ENCODE measurements at regions not wholly inside any gene's neighbourhood (a gene's known extent, or its start where the extent isn't known, plus 50 kb on each side); places are given as distances from the start of the nearest gene placed in this dataset.

DNA sequence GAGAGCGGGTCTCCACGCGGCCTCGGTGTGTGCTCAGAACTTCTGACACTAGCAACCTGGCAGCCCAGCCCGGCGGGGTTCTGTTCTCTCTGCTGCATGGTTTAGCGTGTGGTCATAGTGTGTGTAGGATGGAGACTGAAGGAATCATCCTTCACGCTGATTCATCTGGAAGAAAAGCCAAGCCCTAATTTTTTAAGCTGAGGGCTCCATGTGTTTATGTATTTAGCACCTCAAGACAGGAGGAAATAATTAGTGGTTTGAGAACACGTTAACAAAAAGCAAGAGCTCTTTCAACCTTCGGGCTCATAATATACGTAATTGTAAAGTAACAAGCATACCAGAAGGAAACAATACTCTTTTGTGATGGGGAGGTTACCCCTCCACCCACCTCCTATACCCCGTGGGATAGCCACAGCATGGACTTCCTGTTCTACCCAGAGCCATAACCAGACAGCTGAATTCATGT is 504.6 kb upstream of the MKI67 start:
- DNase-seq (ENCODE audit: extremely low read depth, low read depth): no peak

DNA sequence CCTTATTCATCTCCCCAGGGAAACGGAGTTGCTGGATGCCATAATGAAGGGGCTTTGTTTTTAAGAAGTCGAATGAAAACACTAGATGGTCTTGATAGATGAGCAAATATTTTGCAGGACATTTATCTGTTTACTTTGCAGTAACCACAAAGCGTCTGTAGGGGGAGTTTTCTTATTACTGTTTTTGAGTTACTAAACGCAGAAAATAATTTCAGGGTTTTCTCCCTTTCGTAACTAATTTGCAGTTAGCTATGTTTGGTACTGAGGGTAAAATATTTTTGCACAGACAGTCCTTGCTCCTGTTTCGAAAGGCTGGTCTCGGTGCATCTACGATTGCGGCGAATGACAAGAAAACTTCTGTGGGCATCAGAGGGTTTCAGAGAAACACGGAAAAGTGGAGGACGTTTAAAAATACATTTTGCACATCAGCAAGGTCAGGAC is 505.6 kb upstream of the MKI67 start:
- peak; percentile 9 for DNase-seq (ENCODE audit: extremely low read depth, low read depth)

DNA sequence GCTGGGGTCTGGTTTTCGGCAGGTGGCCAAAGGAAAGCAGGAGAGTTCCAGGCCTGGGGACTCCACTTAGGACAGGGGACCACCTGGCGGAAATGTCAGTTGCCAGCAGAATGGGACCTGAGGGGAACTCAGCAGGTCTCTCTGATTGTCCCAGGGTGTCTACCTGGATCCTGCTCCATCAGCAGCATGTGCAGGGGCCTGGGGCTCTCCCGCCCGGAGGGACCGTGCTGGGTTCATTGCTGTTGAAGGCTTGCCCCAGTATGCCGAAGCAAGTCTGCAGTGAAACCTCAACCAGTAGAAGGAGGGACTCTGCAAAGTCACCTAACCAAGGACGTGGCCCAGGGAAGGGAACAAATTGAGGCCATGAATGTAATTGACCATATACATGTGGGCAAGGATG is 506.5 kb upstream of the MKI67 start:
- DNase-seq (ENCODE audit: extremely low read depth, low read depth): no peak

DNA sequence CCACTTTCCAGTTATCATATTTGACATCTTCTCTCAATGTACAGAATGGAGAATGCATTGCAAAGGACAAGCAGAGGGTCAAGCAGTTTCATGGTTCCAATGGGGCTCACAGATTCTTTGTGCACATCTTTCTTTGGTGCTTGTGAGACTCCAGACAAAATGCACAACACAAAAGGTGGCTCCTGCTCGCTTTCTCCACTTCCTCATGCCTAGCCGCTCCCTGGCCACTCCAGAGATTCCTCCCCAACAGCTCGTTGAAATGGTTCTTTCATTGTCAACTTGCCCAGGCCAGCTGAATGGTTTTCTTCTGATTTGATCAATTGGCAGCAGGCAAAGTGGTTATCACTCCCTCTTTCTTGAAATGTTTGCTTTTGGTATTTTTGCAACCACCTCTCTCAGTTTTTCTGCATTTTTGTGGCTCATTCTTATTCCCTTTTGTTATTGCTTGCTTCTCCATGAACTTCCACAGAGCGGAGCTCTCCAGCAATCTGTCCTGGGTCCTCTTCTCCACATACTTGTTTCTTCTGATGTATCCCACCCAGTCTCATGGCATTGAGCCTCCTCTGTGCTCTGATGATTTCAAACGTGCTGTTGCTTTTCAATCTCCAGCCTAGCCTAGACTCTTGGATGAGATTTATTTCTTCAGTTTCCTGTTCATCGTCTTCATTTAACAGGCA is 507.8 kb upstream of the MKI67 start:
- DNase-seq (ENCODE audit: extremely low read depth, low read depth): no peak

DNA sequence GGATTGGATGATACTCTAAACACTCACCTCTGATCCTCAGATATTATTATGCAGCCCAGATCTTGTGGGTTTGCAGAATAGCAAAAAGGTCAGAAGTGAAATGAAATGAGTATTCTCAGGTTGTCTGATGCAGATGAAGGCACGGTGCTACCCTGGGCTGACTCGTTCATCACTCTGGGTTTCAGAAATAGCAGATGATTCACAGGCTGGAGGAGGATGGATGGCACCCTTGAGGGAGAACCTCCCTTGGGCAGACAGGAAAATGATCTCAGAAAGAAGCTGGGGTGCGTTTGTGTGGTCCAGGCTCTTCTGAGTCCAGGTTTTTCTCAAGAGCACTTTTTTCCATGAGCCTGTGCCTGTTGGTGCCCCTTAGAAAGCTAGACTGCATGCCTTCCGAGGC is 515.8 kb upstream of the MKI67 start:
- DNase-seq (ENCODE audit: extremely low read depth, low read depth): no peak

DNA sequence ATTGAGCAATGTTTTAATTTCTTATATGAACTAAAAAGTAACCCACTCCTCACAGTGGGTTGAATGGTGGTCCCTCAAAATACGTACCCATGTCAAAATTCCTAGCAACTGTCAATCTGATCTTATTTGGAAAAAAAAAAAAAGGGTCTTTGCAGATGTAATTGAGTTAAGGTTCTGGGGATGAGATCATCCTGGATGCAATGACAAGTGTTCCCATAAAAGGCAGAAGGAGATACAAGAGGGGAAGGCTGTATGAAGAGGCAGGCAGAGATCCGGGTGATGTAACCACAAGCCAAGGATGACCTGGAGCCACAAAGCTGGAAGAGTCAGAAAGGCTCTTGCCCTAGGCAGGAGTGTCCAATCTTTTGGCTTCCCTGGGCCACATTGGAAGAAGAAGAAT is 516.3 kb upstream of the MKI67 start:
- no peak for DNase-seq (ENCODE audit: extremely low read depth, low read depth)

DNA sequence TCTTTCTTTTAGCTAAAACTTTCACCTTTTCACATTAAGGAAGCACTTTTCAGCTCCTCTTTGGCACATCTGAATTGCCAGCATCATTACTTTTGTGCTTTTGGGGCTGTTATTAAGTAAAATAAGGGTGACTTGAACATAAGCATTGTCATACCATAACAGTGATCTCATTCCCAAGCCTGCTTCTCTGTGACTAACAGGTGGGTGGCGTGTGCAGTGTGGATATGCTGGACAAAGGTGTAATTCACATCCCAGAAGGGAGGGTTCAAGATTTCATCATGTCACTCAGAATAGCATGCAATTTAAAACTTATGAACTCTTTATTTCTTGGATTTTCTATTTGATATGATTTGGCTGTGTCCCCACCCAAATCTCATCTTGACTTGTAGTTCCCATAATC is 517.4 kb upstream of the MKI67 start:
- DNase-seq (ENCODE audit: extremely low read depth, low read depth): no peak

DNA sequence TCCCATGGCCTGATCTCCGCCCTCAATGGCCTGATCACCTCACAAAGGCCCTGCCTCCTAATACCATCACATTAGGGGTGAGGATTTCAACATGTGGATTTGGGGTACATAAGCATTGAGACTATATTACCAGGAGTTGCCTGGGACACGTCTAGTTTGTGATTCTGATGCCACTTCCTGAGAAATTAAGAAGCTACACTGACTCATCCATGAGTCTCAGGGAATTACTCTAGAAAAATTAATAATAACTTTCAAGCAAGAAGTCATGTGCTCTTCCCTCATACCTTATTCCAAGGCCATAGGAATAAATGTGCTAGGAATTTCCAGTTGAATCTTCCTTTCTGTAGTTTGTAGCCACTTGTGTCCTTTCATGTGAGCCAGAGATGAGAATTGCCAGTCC is 519.3 kb upstream of the MKI67 start:
- no peak for DNase-seq (ENCODE audit: extremely low read depth, low read depth)

DNA sequence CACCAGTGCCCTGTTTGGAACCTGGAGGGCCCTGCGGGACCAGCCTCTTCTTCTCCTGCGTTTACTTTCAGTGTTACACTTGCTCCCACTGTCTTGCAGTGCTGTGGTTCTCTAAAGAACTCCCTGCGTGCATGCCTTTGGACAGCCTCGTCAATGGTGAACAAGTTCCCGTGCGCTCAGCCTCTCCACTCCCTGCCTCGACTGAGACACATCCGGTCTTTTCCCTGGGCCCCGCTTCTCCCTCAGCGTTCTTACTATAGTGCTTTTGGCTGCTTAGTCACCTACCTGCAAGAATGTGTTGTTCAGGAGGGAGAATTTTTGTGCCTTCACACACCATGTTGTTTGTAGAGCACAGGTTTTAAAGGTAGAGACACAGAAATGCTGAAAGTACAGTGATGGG is 520.7 kb upstream of the MKI67 start:
- no peak for DNase-seq (ENCODE audit: extremely low read depth, low read depth)

DNA sequence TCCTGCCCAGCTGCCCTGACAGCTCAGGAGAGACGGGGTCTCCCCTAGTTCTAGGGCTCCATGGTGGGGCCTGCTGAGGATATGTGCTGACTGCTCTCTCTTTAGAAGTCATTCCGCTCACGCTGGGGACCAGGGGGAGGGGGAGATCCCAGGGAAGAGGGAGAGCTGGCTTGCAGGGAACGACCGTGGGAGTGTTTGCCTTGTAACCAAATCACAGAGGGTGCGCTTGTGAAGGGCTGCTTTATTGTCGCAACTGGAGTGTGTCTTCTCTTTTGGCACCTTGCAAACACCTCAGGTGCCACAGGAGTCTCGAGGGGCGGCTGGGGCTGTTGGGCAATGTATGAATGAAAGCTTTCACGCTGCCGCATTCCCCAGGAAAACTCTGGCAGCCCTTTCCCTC is 531.3 kb upstream of the MKI67 start:
- no peak for DNase-seq (ENCODE audit: extremely low read depth, low read depth)

DNA sequence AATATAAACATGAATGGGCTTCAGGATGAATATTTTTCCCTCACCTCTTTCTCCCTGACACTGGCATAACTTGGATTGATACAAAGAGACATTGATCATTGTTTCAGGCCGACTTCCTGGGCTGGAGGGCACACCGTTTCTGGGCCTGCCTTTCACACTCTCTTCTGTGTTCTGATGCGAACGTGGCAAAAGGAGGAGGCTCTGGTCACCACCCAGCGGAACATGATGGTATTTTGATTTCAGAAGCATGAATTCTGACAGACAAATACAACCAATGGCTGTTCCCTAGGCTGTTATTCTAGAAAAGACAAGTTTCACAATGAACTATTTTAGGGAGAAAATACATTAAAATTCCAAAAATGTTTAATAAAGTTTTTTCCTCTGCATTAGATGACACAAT is 534.5 kb upstream of the MKI67 start:
- no peak for DNase-seq (ENCODE audit: extremely low read depth, low read depth)

DNA sequence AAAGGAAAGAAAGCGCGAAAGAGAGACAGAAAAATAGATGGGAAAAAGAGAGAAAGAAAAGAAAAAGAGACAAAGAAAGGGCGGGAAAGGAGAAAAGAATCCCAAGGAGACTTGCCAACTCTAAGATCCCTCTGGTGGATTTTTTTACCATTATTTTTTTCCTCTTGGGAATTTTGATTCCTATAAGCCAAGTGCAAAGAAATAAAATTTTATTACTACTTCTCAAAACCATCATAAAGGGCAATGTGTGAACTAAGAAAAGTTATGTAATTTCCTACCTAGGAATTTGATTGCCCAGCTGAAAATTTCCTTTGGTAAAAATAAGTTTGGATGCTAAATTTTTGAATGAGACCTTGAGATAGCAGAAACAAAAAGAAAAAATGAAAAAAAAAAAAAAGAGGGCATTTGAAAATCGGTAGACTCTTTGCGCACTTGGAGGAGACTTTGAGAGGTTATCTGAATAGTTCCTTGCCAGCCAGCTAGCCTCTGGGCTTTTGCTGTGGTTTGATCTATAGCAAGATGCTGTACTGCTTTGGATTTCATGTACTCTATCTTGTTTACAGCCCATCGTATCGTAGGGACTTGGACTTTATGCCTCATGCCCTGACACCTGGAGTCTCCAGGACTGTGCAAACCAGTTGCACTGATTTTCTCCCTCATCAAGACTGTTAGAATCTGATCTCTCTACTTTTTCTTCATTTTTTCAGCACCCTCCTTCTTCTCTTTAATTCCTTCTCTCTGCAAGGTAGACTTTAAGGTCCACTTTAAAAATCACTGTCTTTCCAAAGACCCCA is 535.4 kb upstream of the MKI67 start:
- no peak for DNase-seq (ENCODE audit: extremely low read depth, low read depth)

DNA sequence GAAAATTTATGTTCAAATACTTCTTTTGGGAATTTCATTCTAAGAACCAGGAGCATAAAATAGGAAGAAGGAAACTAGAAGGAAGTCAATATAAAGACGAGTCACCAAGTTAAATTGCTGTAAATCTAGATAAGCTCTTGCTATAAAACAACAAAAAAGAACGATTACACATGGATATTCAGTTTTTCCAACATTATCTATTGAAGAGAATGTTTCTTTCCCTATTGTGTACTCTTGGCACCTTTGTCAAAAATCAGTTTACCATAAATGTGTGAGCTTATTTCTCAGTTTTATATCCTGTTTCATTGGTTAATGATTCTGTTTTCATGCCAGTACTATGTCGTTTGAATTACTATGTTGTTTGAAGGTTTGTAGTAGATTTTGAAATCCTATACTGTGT is 536.3 kb upstream of the MKI67 start:
- no peak for DNase-seq (ENCODE audit: extremely low read depth, low read depth)

DNA sequence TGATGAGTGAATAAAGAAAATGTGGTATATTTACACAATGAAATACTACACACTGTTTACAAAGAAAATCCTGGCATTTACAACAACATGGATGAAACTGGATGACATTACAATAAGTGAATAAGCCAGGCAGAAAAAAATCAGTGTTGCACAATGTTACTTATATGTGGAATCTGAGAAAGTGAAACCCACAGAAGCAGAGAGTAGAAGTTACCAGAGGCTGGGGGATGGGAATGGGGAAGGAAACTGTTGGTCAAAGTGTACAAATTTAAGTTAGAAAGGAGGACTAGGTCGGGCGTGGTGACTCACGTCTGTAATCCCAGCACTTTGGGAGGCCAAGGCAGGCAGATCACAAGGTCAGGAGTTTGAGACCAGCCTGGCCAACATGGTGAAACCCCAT is 538.5 kb upstream of the MKI67 start:
- no peak for DNase-seq (ENCODE audit: extremely low read depth, low read depth)

DNA sequence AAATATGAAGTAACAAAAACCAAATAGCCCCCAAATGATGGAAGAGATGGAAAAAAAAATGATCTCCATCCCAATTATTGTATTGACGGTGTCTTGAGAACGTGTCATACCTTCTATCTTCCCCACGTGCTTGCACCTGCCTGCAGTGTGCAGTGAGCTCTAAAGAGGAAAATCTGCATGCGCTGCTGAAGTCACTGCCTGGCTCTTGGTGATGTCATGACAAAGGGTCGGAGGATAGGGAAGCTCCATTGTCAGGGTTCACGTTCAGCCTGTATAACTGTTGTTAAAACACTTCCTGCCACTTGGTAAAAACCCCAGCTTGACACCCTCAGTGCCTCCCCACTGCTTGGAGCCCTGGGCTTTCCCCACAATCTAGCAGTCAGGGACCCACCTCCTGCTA is 549.2 kb upstream of the MKI67 start:
- DNase-seq (ENCODE audit: extremely low read depth, low read depth): no peak

DNA sequence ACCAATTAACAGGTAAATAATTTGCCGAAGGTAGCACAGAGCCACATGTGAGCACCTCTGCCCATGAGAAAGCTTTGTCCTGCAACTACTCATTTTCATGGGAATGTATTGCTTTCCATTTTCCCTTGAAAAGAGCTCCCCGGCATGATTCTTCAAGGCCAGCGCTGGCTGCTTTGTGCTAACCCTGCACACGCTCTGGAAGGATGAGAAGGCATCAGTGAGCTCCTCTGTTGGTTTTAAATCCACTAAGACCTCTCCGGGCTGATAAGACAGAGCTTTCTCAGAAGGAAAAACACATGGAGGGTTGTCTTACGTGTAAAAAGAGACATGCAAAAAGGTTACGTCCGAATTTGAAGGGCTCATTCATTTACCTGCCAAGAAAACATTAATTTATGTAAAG is 553.9 kb upstream of the MKI67 start:
- no peak for DNase-seq (ENCODE audit: extremely low read depth, low read depth)

DNA sequence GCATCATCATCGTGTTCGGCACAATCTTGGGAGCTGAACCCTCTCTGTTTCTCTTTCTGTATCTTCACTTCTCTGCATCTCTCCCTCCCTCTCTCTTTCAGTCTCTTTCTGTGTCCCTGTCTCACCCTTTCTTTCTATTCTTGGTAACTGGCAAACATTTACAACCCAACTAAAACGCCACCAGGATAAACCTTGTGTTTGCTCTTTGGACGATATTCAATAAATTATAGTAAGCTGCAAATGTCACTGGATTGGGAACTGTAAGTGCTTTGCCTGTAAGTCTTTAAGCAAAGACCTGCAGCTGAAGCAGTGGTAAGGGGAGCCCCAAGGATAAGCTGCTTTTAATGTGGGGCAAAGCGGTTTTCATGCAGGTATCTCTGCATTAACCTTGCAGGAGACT is 558.0 kb upstream of the MKI67 start:
- DNase-seq (ENCODE audit: extremely low read depth, low read depth): no peak

DNA sequence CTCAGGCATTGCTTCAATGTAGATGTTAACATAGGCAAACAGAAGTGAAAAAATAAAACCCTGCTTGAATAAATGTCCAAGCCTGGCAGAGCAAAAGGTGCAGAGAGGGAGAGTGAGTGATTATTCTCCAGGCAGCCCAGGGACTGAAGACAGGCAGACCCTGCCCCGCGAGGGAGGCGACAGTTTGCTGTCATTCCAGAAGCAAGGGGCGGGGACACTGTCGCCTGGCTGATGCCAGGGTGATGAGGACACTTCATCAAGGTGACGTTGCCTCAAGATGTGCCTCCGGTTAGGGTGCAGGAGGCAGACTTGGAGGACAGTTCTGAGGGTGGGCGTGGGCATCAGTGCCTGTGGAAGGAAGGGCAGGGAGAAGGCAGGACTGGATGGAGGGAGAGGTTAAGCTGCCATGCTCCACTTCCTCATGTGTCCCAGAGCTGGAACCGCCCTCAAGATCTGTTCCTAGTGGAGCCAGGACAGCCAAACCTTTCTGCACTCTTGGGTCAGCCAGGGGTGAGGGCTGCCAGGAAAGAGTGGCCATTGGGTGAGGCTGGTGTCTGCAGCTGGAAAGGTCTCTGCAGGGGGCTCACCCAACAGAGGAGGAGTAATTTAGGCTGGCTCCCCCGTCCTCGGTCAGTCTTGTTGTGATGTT is 560.5 kb upstream of the MKI67 start:
- no peak for DNase-seq (ENCODE audit: extremely low read depth, low read depth)

DNA sequence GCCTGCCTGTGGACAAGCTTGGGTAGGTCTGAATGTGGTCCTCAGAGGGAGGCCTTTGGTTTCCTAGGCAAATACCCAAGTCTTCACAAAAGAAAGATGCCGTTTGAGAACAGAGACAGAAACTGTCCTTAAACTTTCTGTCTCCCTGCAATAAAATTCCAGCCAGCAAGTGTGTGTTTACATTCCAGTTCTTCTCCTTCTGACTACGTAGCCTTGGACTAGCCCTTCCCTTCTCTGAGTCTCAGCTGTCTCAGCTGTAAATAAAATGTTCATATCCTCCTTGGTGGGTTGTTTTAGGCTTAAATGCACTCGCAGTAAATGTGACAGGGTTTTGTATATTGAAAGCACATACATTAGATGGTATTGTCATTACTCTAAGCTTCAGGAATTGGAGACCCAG is 561.2 kb upstream of the MKI67 start:
- no peak for DNase-seq (ENCODE audit: extremely low read depth, low read depth)

DNA sequence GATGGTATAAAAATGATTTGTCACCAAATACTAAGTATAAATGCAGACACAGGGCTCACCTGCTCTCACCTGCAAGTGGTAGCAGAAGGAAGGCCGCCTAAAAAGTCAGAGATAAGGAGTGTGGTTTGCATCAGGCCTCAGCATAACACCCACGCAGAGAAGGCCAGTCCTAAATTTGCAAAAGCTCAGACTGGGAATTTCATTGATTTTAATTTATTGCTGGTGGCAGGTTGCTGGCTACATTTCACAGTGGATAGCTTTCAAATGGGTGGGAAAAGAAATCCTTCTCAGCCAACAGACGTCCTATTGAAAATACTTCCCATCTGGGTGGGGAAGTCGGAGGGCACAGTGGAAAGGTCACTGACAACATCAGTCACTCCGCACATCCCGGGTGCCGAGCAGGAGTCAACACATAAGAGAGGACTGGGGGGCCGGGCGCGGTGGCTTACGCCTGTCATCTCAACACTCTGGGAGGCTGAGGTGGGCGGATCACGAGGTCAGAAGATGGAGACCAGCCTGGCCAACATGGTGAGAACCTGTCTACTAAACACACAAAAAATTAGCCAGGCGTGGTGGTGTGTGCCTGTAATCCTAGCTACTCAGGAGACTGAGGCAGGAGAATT is 561.8 kb upstream of the MKI67 start:
- no peak for DNase-seq (ENCODE audit: extremely low read depth, low read depth)

DNA sequence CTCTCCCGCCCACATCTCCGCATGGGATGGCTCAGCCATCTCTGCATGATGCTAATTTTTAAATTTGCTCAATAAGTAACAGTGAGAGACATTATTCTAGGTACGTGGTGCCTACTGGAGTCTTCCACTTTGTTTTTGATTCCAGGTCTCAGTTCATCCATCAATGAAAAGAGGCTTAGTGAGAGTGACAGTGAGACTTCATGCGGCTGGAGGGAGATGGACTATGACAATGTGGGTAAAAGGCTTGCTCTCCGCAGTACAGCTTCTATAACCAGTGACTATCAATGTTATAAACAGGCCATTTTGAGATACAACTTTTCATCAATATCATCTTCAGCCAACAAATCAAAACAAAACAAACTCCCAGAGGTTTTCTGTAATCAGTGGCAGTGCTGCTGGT is 563.4 kb upstream of the MKI67 start:
- DNase-seq (ENCODE audit: extremely low read depth, low read depth): no peak
